Erythroblast (primary cell): ENCODE measurements at regions not wholly inside any gene's neighbourhood (a gene's known extent, or its start where the extent isn't known, plus 50 kb on each side); places are given as distances from the start of the nearest gene placed in this dataset.

Source experiments
- GATA1 ChIP-seq: IDR thresholded peaks from 2 replicates; pipeline ENCODE4 v1.6.1; 2011; ENCODE audit warnings: low read depth, mild to moderate bottlenecking, control low read depth, low read length, moderate library complexity
- POLR2A ChIP-seq: IDR thresholded peaks from 2 replicates; pipeline ENCODE4 v1.6.1; 2011; ENCODE audit warnings: mild to moderate bottlenecking, low read length

GRCh38 chr10:108147346-108147745 is 982.8 kb upstream of the SORCS1 start:
- no peak for TF ChIP-seq POLR2A
- no peak for TF ChIP-seq GATA1
